Mucosa of gallbladder (tissue), 1 donor: ENCODE measurements at regions not wholly inside any gene's neighbourhood (a gene's known extent, or its start where the extent isn't known, plus 50 kb on each side); places are given as distances from the start of the nearest gene placed in this dataset.
A peak's percentile ranks its signal among the peaks of the same experiment; 100 is the strongest.
"Not testable (repeated sequence)": the region's sequence is repeated elsewhere in the genome, so short reads cannot be mapped to it uniquely, and the experiment has no call there.

ENCODE experiments used
- DNase-seq: peaks from one replicate; pipeline ENCODE4 v3.0.0-alpha.2; 2020; ENCODE audit warnings: low spot score
- donor health status: DM: no; HTN: no; CAD: no.

GRCh38 chr7:65731562-65732035 is 141.3 kb upstream of the VKORC1L1 start:
- DNase-seq: no peak

DNA sequence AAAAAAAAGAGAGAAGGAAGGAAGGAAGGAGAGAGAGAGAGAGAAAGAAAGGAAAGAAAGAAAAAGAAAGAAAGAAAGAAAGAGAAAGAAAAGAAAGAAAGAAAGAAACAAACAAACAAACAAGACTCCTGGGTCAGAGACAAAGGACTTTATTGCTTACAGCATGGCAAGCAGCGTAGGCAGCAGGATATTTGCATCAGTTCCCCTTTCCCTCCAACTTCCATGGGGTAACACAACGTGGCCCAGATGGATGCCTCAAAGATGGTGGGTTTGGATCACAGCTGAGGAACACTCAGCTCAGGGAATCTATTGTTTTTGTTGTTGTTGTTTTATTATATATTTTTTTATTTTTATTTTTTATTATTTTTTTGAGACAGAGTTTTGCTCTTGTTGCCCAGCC is 128.5 kb upstream of the VKORC1L1 start:
- DNase-seq: no peak

- no peak for DNase-seq
These were observed 126.5 kb upstream of the VKORC1L1 start for GRCh38 chr7:65746398-65746669.

DNA sequence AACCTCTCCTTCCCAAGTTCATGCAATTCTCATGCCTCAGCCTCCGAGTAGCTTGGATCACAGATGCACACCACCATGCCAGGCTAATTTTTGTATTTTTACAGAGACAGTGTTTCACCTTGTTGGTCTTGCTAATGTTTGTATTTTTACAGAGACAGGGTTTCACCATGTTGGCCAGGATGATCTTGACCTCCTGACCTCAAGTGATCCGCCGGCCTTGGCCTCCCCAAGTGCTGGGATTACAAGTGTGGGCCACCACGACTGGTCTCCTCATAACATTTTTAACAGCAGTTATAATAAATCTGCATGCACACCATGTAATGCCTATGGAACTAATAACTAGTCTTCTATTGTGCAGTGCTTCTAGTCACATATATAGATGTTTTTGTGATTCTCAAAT is 123.8 kb upstream of the VKORC1L1 start:
- DNase-seq: no peak

- DNase-seq: no peak
These were observed 123.4 kb upstream of the VKORC1L1 start for GRCh38 chr7:65749518-65749917.

GRCh38 chr7:65750511-65751344 is 122.1 kb upstream of the VKORC1L1 start:
- peak; percentile 91 for DNase-seq

- DNase-seq: not testable (repeated sequence)
These were observed 118.8 kb upstream of the VKORC1L1 start for GRCh38 chr7:65754070-65754469.

- not testable (repeated sequence) for DNase-seq
These were observed 113.9 kb upstream of the VKORC1L1 start for GRCh38 chr7:65758991-65759390.

- not testable (repeated sequence) for DNase-seq
These were observed 110.2 kb upstream of the VKORC1L1 start for GRCh38 chr7:65762712-65763111.

DNA sequence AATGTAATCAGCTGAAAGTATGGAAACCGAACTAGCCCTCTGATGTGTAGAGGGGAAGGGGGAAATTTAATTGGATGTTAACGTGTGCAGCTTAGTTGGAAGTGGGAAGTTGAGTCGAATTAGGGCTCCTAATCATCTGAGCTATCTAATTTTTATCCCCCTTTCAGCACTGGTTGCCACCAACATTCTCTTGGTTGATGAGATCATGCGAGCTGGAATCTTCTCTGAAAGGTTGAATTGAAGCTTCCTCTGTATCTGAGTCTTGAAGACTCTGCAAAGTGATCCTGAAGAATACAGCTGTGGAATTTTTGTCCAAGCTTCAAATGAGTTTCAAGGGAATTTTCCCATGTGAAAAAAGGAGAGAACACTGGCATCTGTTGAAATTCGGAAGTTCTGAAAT is 109.8 kb upstream of the VKORC1L1 start:
- not testable (repeated sequence) for DNase-seq

DNA sequence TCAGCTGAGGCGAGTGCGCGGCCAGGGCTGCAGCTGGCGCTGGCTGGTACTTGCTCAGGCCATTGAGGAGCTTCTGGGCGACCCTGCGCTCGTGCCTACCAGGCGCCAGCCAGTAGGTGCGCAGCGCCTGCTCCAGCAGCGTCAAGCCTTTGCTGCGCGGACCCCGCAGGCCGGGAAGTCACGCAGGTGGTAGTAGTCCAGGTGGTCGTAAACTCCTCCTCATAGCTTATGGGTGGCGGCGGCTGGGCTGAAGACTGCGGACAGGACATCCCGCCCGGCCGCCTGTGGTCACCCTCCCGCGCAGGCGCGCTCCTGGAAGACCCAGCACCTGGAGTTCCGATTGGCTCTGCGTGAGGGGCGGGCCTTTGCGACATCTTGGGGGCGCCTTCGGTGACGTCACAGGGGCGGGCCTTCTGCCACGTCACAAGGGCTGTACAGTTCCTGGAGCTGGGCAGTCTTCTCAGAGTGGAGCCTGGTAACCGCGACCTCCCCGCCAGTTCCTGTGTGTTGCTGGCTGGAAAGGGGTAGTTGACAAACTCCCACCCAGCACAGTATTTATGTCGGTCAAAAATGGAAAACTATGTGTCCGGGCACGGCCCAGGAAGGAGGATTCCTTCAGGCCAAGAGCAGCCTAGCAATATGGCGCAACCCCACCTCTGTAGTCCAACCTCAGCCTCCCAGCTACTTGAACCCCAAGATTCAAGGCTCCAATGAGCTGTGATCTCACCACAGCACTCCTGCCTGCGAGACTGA is 102.2 kb upstream of the VKORC1L1 start:
- peak; percentile 97 for DNase-seq

GRCh38 chr7:65771226-65771569 is 101.7 kb upstream of the VKORC1L1 start:
- not testable (repeated sequence) for DNase-seq

- DNase-seq: not testable (repeated sequence)
These were observed 96.2 kb upstream of the VKORC1L1 start for GRCh38 chr7:65776677-65777076.

DNA sequence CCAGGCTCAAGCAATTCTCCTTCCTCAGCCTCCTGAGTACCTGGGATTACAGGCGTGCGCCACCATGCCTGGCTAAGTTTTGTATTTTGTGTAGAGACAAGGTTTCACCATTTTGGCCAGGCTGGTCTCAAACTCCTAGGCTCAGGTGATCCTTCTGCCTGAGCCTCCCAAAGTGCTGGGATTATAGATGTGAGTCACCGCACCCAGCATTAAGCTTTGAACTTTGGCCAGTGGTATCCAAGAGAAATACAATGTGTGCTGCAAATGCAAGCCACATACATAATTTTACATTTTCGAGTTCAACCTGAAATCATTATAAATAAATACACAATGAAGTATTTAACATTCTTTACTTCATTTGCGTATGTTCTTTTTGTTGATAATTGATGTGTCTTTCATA is 82.9 kb upstream of the VKORC1L1 start:
- not testable (repeated sequence) for DNase-seq

DNA sequence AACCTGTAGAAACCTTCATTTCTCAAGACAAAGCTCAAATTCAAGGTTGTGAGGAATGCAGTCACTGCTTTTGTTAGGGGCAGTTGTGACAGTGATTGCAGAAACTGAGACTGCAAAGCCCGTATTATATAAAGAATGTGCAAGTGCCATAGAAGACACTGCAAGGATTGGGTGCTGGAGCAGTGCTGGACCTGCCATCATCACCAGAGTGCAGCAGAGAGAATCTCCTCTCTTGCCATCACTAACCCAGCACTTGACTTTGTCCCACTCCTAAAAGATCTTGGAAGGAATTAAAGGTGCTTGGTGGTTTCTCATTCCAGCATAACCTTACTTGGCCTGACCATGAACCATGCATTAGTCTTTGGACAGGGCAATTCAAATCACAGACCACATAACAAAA is 81.1 kb upstream of the VKORC1L1 start:
- DNase-seq: not testable (repeated sequence)

GRCh38 chr7:65792726-65793125 is 80.1 kb upstream of the VKORC1L1 start:
- DNase-seq: not testable (repeated sequence)

- not testable (repeated sequence) for DNase-seq
These were observed 78.0 kb upstream of the VKORC1L1 start for GRCh38 chr7:65794671-65795391.

DNA sequence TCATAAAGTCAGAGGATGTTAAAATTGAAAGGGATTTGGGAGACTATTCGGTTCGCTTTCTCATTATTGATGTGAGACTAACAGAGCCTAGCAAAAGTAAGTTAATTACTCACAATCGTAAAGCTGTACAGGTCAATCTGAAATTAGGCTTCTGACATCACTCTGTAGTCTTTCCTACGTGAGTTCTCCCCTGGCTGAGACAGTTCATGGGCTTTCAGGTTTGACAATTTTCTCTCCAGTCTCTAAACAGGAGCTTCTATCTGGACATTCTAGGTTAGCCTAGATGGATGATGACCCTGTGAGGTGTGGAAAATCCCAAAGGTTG is 77.5 kb upstream of the VKORC1L1 start:
- DNase-seq: not testable (repeated sequence)

- no peak for DNase-seq
These were observed 76.7 kb upstream of the VKORC1L1 start for GRCh38 chr7:65796205-65796604.

GRCh38 chr7:65797086-65797485 is 75.8 kb upstream of the VKORC1L1 start:
- not testable (repeated sequence) for DNase-seq

DNA sequence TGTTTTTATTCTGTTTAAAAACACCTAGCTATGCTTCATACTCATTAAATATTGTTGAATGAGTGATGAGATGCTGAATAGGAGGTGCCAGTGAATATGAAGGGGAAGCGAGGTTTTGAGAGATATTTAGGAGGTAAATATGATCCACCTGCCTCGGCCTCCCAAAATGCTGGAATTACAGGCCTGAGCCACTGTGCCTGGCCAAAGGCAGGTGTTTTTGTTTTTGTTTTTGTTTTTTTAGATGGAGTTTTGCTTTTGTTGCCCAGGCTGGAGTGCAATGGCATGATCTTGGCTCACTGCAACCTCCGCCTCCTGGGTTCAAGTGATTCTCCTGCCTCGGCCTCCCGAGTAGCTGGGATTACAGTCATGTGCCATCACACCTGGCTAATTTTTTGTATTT is 75.3 kb upstream of the VKORC1L1 start:
- not testable (repeated sequence) for DNase-seq
